ES-I3 (cell line): ENCODE measurements at regions not wholly inside any gene's neighbourhood (a gene's known extent, or its start where the extent isn't known, plus 50 kb on each side); places are given as distances from the start of the nearest gene placed in this dataset.

Experiments
- H3K36me3 ChIP-seq: 2 replicates; pipeline ENCODE4 v1.6.1; 2013; ENCODE audit warnings: mild to moderate bottlenecking, low read length, control low read depth, moderate library complexity; ENCODE audit not compliant: insufficient read depth
- H3K4me1 ChIP-seq: 2 replicates; pipeline ENCODE4 v1.6.1; 2013; ENCODE audit warnings: mild to moderate bottlenecking, control low read depth, low read length; ENCODE audit not compliant: insufficient read depth
- H3K9ac ChIP-seq: 2 replicates; pipeline ENCODE4 v1.6.1; 2013; ENCODE audit warnings: low read depth, mild to moderate bottlenecking, low read length, moderate library complexity
- H3K9me3 ChIP-seq: 2 replicates; pipeline ENCODE4 v1.6.1; 2013; ENCODE audit warnings: mild to moderate bottlenecking, low read length, moderate library complexity; ENCODE audit not compliant: control insufficient read depth, insufficient read depth

GRCh38 chr4:14790494-14790893 is 211.8 kb upstream of the CPEB2 start:
- no peak overlapping the region for H3K9ac ChIP-seq
- no peaks in the 10 kb centered on the region for H3K9me3 ChIP-seq
- H3K36me3 ChIP-seq = no peaks in the 10 kb centered on the region
- H3K4me1 ChIP-seq = no peaks in the 10 kb centered on the region

- Histone ChIP-seq H3K4me1 (no peaks in the 10 kb centered on the region), H3K9me3 (no peaks in the 10 kb centered on the region), H3K9ac (no peak overlapping the region), H3K36me3 (no peaks in the 10 kb centered on the region)
Measured at GRCh38 chr4:14792702-14793227, 209.5 kb upstream of the CPEB2 start.

- Histone ChIP-seq H3K9me3 (no peaks in the 10 kb centered on the region; the same call in 1 of the 2 replicates), H3K36me3 (no peaks in the 10 kb centered on the region), H3K9ac (no peak overlapping the region), H3K4me1 (no peaks in the 10 kb centered on the region)
Measured at GRCh38 chr4:14800977-14801376, 201.3 kb upstream of the CPEB2 start.

GRCh38 chr4:14802596-14802995 is 199.7 kb upstream of the CPEB2 start:
- no peaks in the 10 kb centered on the region for H3K4me1 ChIP-seq
- H3K9ac ChIP-seq = no peak overlapping the region
- H3K36me3 ChIP-seq = no peaks in the 10 kb centered on the region
- H3K9me3 ChIP-seq = no peaks in the 10 kb centered on the region; the same call in 1 of the 2 replicates

GRCh38 chr4:14807856-14808255 is 194.4 kb upstream of the CPEB2 start:
- Histone ChIP-seq H3K9ac (no peak overlapping the region), H3K36me3 (no peaks in the 10 kb centered on the region), H3K9me3 (no peaks in the 10 kb centered on the region)

GRCh38 chr4:14809203-14809602 is 193.1 kb upstream of the CPEB2 start:
- no peaks in the 10 kb centered on the region for H3K4me1 ChIP-seq
- H3K36me3 ChIP-seq = no peaks in the 10 kb centered on the region
- no peak overlapping the region for H3K9ac ChIP-seq
- H3K9me3 ChIP-seq = no peaks in the 10 kb centered on the region

More at GRCh38 chr4:14807856-14808255, 194.4 kb upstream of the CPEB2 start:
- H3K4me1 ChIP-seq = no peaks in the 10 kb centered on the region

GRCh38 chr4:14810121-14810520 is 192.2 kb upstream of the CPEB2 start:
- Histone ChIP-seq H3K9me3 (no peaks in the 10 kb centered on the region), H3K9ac (no peak overlapping the region), H3K36me3 (no peaks in the 10 kb centered on the region), H3K4me1 (no peaks in the 10 kb centered on the region)

GRCh38 chr4:14810568-14810967 is 191.7 kb upstream of the CPEB2 start:
- Histone ChIP-seq H3K4me1 (no peaks in the 10 kb centered on the region), H3K36me3 (no peaks in the 10 kb centered on the region), H3K9ac (no peak overlapping the region), H3K9me3 (no peaks in the 10 kb centered on the region)

GRCh38 chr4:14812101-14812500 is 190.2 kb upstream of the CPEB2 start:
- H3K36me3 ChIP-seq = no peaks in the 10 kb centered on the region
- no peaks in the 10 kb centered on the region for H3K9me3 ChIP-seq
- H3K9ac ChIP-seq = no peak overlapping the region
- no peaks in the 10 kb centered on the region for H3K4me1 ChIP-seq

- no peaks in the 10 kb centered on the region for H3K36me3 ChIP-seq
- H3K9ac ChIP-seq = no peak overlapping the region
- no peaks in the 10 kb centered on the region for H3K4me1 ChIP-seq
- no peaks in the 10 kb centered on the region for H3K9me3 ChIP-seq
Measured at GRCh38 chr4:14816623-14817261, 185.5 kb upstream of the CPEB2 start.

GRCh38 chr4:14824189-14824588 is 178.1 kb upstream of the CPEB2 start:
- Histone ChIP-seq H3K9me3 (no peaks in the 10 kb centered on the region), H3K4me1 (no peaks in the 10 kb centered on the region), H3K36me3 (no peaks in the 10 kb centered on the region), H3K9ac (no peak overlapping the region)

- Histone ChIP-seq H3K9me3 (no peaks in the 10 kb centered on the region), H3K36me3 (no peaks in the 10 kb centered on the region), H3K4me1 (no peaks in the 10 kb centered on the region), H3K9ac (no peak overlapping the region)
Measured at GRCh38 chr4:14827111-14827510, 175.2 kb upstream of the CPEB2 start.

- no peaks in the 10 kb centered on the region for H3K9me3 ChIP-seq
- H3K4me1 ChIP-seq = no peaks in the 10 kb centered on the region
Measured at GRCh38 chr4:14829795-14830194, 172.5 kb upstream of the CPEB2 start.

GRCh38 chr4:14831416-14831815 is 170.9 kb upstream of the CPEB2 start:
- Histone ChIP-seq H3K9ac (no peak overlapping the region), H3K36me3 (no peaks in the 10 kb centered on the region), H3K9me3 (no peaks in the 10 kb centered on the region), H3K4me1 (no peaks in the 10 kb centered on the region)

More at GRCh38 chr4:14829795-14830194, 172.5 kb upstream of the CPEB2 start:
- Histone ChIP-seq H3K36me3 (no peaks in the 10 kb centered on the region), H3K9ac (no peak overlapping the region)

GRCh38 chr4:14833053-14833452 is 169.2 kb upstream of the CPEB2 start:
- H3K9ac ChIP-seq = no peak overlapping the region
- H3K9me3 ChIP-seq = no peaks in the 10 kb centered on the region
- no peaks in the 10 kb centered on the region for H3K4me1 ChIP-seq
- H3K36me3 ChIP-seq = no peaks in the 10 kb centered on the region
